Gastroesophageal sphincter (tissue), 4 donors: ENCODE measurements at regions not wholly inside any gene's neighbourhood (a gene's known extent, or its start where the extent isn't known, plus 50 kb on each side); places are given as distances from the start of the nearest gene placed in this dataset.

Experiments used
- ATAC-seq: fragments of 150-250 bp; one replicate; pipeline ENCODE4 v1.9.1; 2016; ENCODE audit warnings: mild to moderate bottlenecking, moderate library complexity
- H3K27ac ChIP-seq, 4 donors: fragments of 200-600 bp; sonication (generic) in 3 of 4; 1 replicate in 3 of 4; 2 replicates in 1 of 4; pipeline ENCODE4 v1.5.1; 2016 to 2019
- H3K27me3 ChIP-seq: fragments of 200-600 bp; sonication (generic); one replicate; pipeline ENCODE4 v1.5.1; 2019
- H3K36me3 ChIP-seq, 2 donors: fragments of 200-600 bp; sonication (generic); one replicate each; pipeline ENCODE4 v1.5.1; 2019; ENCODE audit warnings: control low read depth in 1 of 2
- H3K4me1 ChIP-seq, 3 donors: fragments of 200-600 bp; sonication (generic); 1 replicate in 2 of 3; 2 replicates in 1 of 3; pipeline ENCODE4 v1.5.1; 2016 to 2019; ENCODE audit warnings: control low read depth in 2 of 3
- H3K4me3 ChIP-seq, 2 donors: fragments of 200-600 bp; sonication (generic); one replicate each; pipeline ENCODE4 v1.5.1; 2019; ENCODE audit warnings: mild to moderate bottlenecking in 1 of 2, moderate library complexity in 1 of 2
- H3K9me3 ChIP-seq, 3 donors: fragments of 200-600 bp; sonication (generic); one replicate each; pipeline ENCODE4 v1.5.1; 2017 to 2019; ENCODE audit warnings: control low read depth in 2 of 3
- EP300 ChIP-seq: sonication (generic); formaldehyde crosslinking; IDR thresholded peaks from one replicate; pipeline ENCODE4 v1.6.1; 2017; ENCODE audit warnings: antibody characterized with exemption, mild to moderate bottlenecking
- POLR2A ChIP-seq, 2 donors: fragments of 450-650 bp; IDR thresholded peaks; one replicate each; pipeline ENCODE4 v1.6.1; 2017; ENCODE audit warnings: antibody characterized with exemption in 2 of 2, mild to moderate bottlenecking in 2 of 2, moderate library complexity in 1 of 2
- POLR2AphosphoS5 ChIP-seq: sonication (generic); formaldehyde crosslinking; IDR thresholded peaks from one replicate; pipeline ENCODE4 v1.6.1; 2017; ENCODE audit warnings: antibody characterized with exemption
- WGBS, 2 donors: methylation state at CpG; one replicate each; pipeline ENCODE4 v1.1.5; 2018; ENCODE audit warnings: low coverage in 1 of 2; 5-methylcytosine and 5-hydroxymethylcytosine counted together
- TF ChIP-seq, protein P1 (sequence below), 4 experiments: fragments of 200-600 bp in 2 of 4; fragments of 450-650 bp in 2 of 4; sonication (generic) in 1 of 4; IDR thresholded peaks; one replicate each; pipeline ENCODE4 v1.5.1; 2017 to 2019; ENCODE audit warnings: antibody characterized with exemption in 4 of 4, mild to moderate bottlenecking in 2 of 4, moderate library complexity in 2 of 4

DNA sequence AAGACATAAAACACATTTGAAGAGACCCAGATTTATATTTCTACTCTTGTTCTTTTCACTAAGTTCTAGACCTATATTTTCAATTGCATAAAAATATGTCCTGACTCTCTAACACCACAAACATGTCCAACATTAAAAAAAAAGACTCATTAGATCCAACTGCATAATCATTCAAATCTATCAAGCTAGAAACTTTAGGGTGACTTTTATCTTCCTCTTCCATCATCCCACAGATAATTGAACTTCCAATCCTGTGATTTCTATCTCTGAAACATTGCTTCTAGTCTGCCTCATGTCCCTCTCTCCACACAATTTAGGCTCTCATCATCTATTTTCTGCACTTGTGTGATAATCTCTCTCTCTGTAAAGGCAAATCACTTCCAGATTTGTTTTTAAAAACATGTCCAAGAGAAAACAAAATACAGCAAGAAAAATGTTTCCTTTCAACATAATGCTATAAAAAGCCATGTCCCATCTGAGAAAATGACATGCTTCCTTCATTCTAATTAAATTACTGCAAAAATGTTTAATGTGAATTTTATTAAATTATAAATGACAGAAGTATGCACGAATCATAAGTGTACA lies 615.9 kb downstream of the RNF144B start:
- Histone ChIP-seq H3K4me1 (no peaks in the 10 kb centered on the region), H3K9me3 (no peaks in the 10 kb centered on the region), H3K27ac (no peak overlapping the region), H3K4me3 (no peak overlapping the region), H3K36me3 (no peaks in the 10 kb centered on the region), H3K27me3 (no peaks in the 10 kb centered on the region)
- no peak for TF ChIP-seq EP300
- TF ChIP-seq POLR2A (IDR thresholded peaks at IDR 0.05), result no peak
- no peak for TF ChIP-seq POLR2AphosphoS5
- TF ChIP-seq, protein P1, sequence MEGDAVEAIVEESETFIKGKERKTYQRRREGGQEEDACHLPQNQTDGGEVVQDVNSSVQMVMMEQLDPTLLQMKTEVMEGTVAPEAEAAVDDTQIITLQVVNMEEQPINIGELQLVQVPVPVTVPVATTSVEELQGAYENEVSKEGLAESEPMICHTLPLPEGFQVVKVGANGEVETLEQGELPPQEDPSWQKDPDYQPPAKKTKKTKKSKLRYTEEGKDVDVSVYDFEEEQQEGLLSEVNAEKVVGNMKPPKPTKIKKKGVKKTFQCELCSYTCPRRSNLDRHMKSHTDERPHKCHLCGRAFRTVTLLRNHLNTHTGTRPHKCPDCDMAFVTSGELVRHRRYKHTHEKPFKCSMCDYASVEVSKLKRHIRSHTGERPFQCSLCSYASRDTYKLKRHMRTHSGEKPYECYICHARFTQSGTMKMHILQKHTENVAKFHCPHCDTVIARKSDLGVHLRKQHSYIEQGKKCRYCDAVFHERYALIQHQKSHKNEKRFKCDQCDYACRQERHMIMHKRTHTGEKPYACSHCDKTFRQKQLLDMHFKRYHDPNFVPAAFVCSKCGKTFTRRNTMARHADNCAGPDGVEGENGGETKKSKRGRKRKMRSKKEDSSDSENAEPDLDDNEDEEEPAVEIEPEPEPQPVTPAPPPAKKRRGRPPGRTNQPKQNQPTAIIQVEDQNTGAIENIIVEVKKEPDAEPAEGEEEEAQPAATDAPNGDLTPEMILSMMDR (IDR thresholded peaks at IDR 0.05), result no peak
- 61 to 86% methylated on average over 1 of the region's 1 CpG for WGBS, 2 donors
- no peak for ATAC-seq

DNA sequence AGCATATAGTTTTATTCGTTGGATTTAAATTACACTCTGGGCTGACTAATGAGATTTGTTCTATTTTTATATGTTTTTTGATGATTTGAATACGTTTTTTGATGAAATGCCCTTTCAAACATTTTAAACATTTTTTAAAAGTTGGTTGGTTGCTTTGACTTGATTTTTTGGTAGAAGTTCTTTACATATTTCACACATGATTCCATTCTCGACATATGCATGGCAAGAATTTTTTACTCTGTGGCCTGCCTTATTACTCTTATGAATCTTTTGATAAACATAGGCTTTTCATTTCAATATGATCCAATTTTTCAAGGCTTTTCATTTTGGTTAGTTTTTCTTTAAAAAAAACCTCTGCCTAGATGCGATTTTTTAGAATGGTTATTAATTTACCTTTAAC lies 617.0 kb downstream of the RNF144B start:
- no peaks in the 10 kb centered on the region for H3K27me3 ChIP-seq
- no peaks in the 10 kb centered on the region for H3K36me3 ChIP-seq
- no peak overlapping the region for H3K27ac ChIP-seq
- no peaks in the 10 kb centered on the region for H3K9me3 ChIP-seq
- no peak for TF ChIP-seq POLR2AphosphoS5
- TF ChIP-seq EP300, result no peak
- TF ChIP-seq, protein P1 (IDR thresholded peaks at IDR 0.05), result no peak
- TF ChIP-seq POLR2A (IDR thresholded peaks at IDR 0.05), result no peak
- H3K4me3 ChIP-seq, result no peak overlapping the region
- no peak for ATAC-seq
- WGBS, 2 donors, result 84 to 91% methylated on average over 4 of the region's 4 CpGs
- H3K4me1 ChIP-seq, result no peaks in the 10 kb centered on the region

DNA sequence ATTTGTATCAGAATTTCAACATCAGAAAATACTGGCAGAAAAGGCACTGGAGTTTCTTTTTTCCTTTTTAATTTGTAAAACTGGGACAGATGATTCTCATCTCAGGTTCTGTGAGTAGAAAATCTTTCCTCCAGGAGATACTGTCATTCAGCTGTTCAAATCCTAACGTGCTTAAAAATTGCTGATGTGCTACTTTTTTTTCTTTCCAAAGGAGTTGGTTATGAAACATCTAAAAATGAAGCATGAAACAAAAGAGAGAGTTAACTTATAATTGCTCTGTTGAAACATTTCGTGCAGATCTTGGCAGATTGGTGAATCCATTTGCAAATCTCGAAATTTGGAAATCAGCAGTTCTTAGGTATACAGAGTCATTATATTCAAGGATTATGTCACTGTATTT lies 622.6 kb downstream of the RNF144B start:
- Histone ChIP-seq H3K4me3 (no peak overlapping the region), H3K27me3 (no peaks in the 10 kb centered on the region), H3K27ac (no peak overlapping the region), H3K9me3 (no peaks in the 10 kb centered on the region), H3K4me1 (no peaks in the 10 kb centered on the region), H3K36me3 (no peaks in the 10 kb centered on the region)
- TF ChIP-seq, protein P1 (IDR thresholded peaks at IDR 0.05), result no peak
- TF ChIP-seq POLR2AphosphoS5, result no peak
- no peak for TF ChIP-seq EP300
- no peak for TF ChIP-seq POLR2A (IDR thresholded peaks at IDR 0.05)
- WGBS, 2 donors, result 80 to 82% methylated on average over 3 of the region's 3 CpGs
- ATAC-seq, result no peak

DNA sequence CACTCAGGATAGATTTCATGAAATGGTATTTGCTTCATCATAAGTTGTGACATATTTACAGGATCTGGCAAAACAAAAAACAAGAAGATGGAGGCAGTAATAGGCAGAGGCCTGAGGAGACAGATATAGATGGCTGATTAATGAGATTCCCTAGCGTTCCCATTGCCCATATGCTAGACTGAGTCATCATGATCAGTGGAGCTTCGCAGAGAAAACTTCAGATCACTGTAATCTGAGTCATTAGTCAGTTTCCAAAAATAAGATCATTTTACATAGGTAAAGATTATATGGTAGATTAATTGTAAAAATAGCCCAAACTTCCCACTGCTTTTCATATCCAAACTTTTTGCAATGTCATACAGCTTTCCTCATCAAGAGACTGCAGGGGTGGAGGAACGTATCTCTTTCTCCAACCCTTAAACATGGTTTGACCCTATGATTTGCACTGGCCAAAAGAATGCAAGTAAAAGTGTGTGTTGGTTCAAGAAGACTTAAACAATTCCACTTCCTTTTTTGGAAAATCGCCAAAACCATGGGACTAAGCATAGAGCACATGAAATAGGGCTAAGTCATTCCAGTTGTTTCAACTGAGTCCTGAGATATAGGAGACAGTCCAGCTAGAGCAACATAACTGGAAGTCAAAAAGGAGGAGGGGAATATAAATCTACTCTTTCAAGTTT lies 626.0 kb downstream of the RNF144B start:
- Histone ChIP-seq H3K27ac (no peak overlapping the region), H3K27me3 (no peaks in the 10 kb centered on the region), H3K9me3 (no peaks in the 10 kb centered on the region), H3K4me1 (no peaks in the 10 kb centered on the region), H3K4me3 (no peak overlapping the region), H3K36me3 (no peaks in the 10 kb centered on the region)
- 76 to 97% methylated on average over 3 to 4 of the region's 4 CpGs for WGBS, 2 donors
- ATAC-seq, result no peak
- TF ChIP-seq POLR2A (IDR thresholded peaks at IDR 0.05) (no peak), POLR2AphosphoS5 (no peak), EP300 (no peak)
- TF ChIP-seq, protein P1 (IDR thresholded peaks at IDR 0.05), result no peak

DNA sequence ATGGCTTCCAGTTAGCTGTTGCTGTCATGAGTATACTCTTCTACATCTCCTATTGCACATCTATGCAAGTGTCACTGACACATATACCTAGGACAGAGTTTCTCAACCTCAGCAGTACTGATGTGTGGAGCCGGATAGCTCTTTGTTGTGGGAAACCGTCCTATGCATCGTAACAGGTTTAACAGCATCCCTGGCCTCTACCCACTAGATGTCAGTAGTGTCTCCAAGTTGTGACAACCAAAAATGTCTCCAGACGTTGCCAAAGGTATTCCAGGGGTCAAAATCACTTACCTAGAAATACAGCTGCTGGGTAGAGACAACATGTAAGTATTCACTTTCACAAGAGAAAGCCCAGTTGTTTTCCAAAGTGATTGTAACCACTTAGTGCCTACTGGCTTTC lies 637.6 kb downstream of the RNF144B start:
- WGBS, 2 donors, result 22 to 88% methylated on average over 3 of the region's 4 CpGs
- Histone ChIP-seq H3K4me3 (no peak overlapping the region), H3K27me3 (no peaks in the 10 kb centered on the region), H3K9me3 (no peaks in the 10 kb centered on the region), H3K27ac (no peak overlapping the region), H3K36me3 (no peaks in the 10 kb centered on the region), H3K4me1 (no peaks in the 10 kb centered on the region)
- TF ChIP-seq EP300 (no peak), POLR2AphosphoS5 (peak; percentile 35), POLR2A (IDR thresholded peaks at IDR 0.05) (no peak)
- TF ChIP-seq, protein P1 (IDR thresholded peaks at IDR 0.05), result peak; percentile 32 to 64 (median 58)
- ATAC-seq, result peak; percentile 57
